SK-MEL-5 (cell line): ENCODE measurements at regions not wholly inside any gene's neighbourhood (a gene's known extent, or its start where the extent isn't known, plus 50 kb on each side); places are given as distances from the start of the nearest gene placed in this dataset.
"Not testable (repeated sequence)": the region's sequence is repeated elsewhere in the genome, so short reads cannot be mapped to it uniquely, and the experiment has no call there.

Experiments
- DNase-seq: peaks from one replicate; pipeline ENCODE4 v3.0.0-alpha.2; 2016; ENCODE audit warnings: low read depth, low spot score
- in situ Hi-C: cut with HindIII; loops from 2 replicates; pipeline ENCODE4 v1.10.0; 2016; ENCODE audit warnings: low sequenced_read_pairs, high pct_unique_total_duplicates, low pct_unique_long_range_greater_than_20kb

GRCh38 chr17:83185023-83186002, 105.9 kb downstream of the METRNL start:
- no peak for DNase-seq
- in situ Hi-C loops = no loop called here

- in situ Hi-C loops = no loop called here
- DNase-seq = no peak
Observed at GRCh38 chr17:83186226-83186625, 106.8 kb downstream of the METRNL start.

GRCh38 chr17:83186751-83187421, 107.5 kb downstream of the METRNL start:
- in situ Hi-C loops = no loop called here
- no peak for DNase-seq

- in situ Hi-C loops = no loop called here
- peak; percentile 7 for DNase-seq
Observed at GRCh38 chr17:83187782-83188311, 108.4 kb downstream of the METRNL start.

GRCh38 chr17:83189044-83190003, 109.9 kb downstream of the METRNL start:
- in situ Hi-C loops = no loop called here
- peak; percentile 32 for DNase-seq

- no peak for DNase-seq
- in situ Hi-C loops = no loop called here
Observed at GRCh38 chr17:83190004-83190385, 110.6 kb downstream of the METRNL start.

GRCh38 chr17:83190601-83191387, 111.4 kb downstream of the METRNL start:
- in situ Hi-C loops = no loop called here

GRCh38 chr17:83191388-83192160, 112.2 kb downstream of the METRNL start:
- in situ Hi-C loops = no loop called here
- no peak for DNase-seq

More at GRCh38 chr17:83190601-83191387, 111.4 kb downstream of the METRNL start:
- DNase-seq = no peak

- in situ Hi-C loops = no loop called here
Observed at GRCh38 chr17:83192161-83192788, 112.9 kb downstream of the METRNL start.

GRCh38 chr17:83192789-83193335, 113.5 kb downstream of the METRNL start:
- in situ Hi-C loops, DNase-seq: not testable (repeated sequence)

More at GRCh38 chr17:83192161-83192788, 112.9 kb downstream of the METRNL start:
- no peak for DNase-seq

GRCh38 chr17:83193336-83194185, 114.2 kb downstream of the METRNL start:
- no peak for DNase-seq
- in situ Hi-C loops = no loop called here

GRCh38 chr17:83194186-83194561, 114.8 kb downstream of the METRNL start:
- no peak for DNase-seq
- in situ Hi-C loops = no loop called here

GRCh38 chr17:83194761-83195329, 115.4 kb downstream of the METRNL start:
- in situ Hi-C loops = no loop called here
- DNase-seq = no peak

GRCh38 chr17:83195330-83196023, 116.1 kb downstream of the METRNL start:
- in situ Hi-C loops = no loop called here
- no peak for DNase-seq
